ENCODE measurements at regions not wholly inside any gene's neighbourhood (a gene's known extent, or its start where the extent isn't known, plus 50 kb on each side); places are given as distances from the start of the nearest gene placed in this dataset.

GRCh38 chr1:14181191-14181795 lies 417.2 kb upstream of the KAZN start:
- no peak for ATAC-seq (replicated peaks; ENCODE audit: extremely low read depth, poor library complexity, severe bottlenecking)
- Mint-ChIP-seq H3K9me3 (no peaks in the 10 kb centered on the region), H3K27ac (ENCODE audit: low read depth) (no peak overlapping the region), H3K27me3 (peaks cover 71% of the 10 kb centered on the region), H3K36me3 (ENCODE audit: insufficient read depth) (no peaks in the 10 kb centered on the region), H3K4me1 (no peaks in the 10 kb centered on the region), H3K4me3 (no peak overlapping the region)
- no peak for DNase-seq (ENCODE audit: low spot score in 2 of 2)

GRCh38 chr1:14182856-14183255 lies 415.6 kb upstream of the KAZN start:
- Mint-ChIP-seq H3K27ac (ENCODE audit: low read depth) (no peak overlapping the region), H3K9me3 (no peaks in the 10 kb centered on the region), H3K4me3 (no peak overlapping the region), H3K4me1 (no peaks in the 10 kb centered on the region), H3K36me3 (ENCODE audit: insufficient read depth) (no peaks in the 10 kb centered on the region), H3K27me3 (peaks cover 73% of the 10 kb centered on the region)
- DNase-seq (ENCODE audit: low spot score in 2 of 2) (no peak), ATAC-seq (replicated peaks; ENCODE audit: extremely low read depth, poor library complexity, severe bottlenecking) (no peak)

- no peak for ATAC-seq (replicated peaks; ENCODE audit: extremely low read depth, poor library complexity, severe bottlenecking)
- H3K4me1 Mint-ChIP-seq: no peaks in the 10 kb centered on the region
- H3K27me3 Mint-ChIP-seq: peaks cover 68% of the 10 kb centered on the region
- no peak overlapping the region for H3K4me3 Mint-ChIP-seq
- H3K36me3 Mint-ChIP-seq (ENCODE audit: insufficient read depth): no peaks in the 10 kb centered on the region
- no peaks in the 10 kb centered on the region for H3K9me3 Mint-ChIP-seq
- no peak overlapping the region for H3K27ac Mint-ChIP-seq (ENCODE audit: low read depth)
- no peak for DNase-seq (ENCODE audit: low spot score in 2 of 2)
Measured at GRCh38 chr1:14183329-14183728, 415.2 kb upstream of the KAZN start.

- peaks cover 57% of the 10 kb centered on the region for H3K27me3 Mint-ChIP-seq
- no peaks in the 10 kb centered on the region for H3K9me3 Mint-ChIP-seq
- ATAC-seq (replicated peaks; ENCODE audit: extremely low read depth, poor library complexity, severe bottlenecking) (no peak), DNase-seq (ENCODE audit: low spot score in 2 of 2) (no peak)
- H3K4me1 Mint-ChIP-seq: no peaks in the 10 kb centered on the region
- H3K4me3 Mint-ChIP-seq: no peak overlapping the region
- H3K27ac Mint-ChIP-seq (ENCODE audit: low read depth): no peak overlapping the region
- H3K36me3 Mint-ChIP-seq (ENCODE audit: insufficient read depth): no peaks in the 10 kb centered on the region
Measured at GRCh38 chr1:14184454-14184853, 414.0 kb upstream of the KAZN start.

- Mint-ChIP-seq H3K9me3 (no peaks in the 10 kb centered on the region), H3K4me1 (no peaks in the 10 kb centered on the region), H3K36me3 (ENCODE audit: insufficient read depth) (no peaks in the 10 kb centered on the region), H3K27me3 (peaks cover 29% of the 10 kb centered on the region), H3K27ac (ENCODE audit: low read depth) (no peak overlapping the region), H3K4me3 (no peak overlapping the region)
- ATAC-seq (replicated peaks; ENCODE audit: extremely low read depth, poor library complexity, severe bottlenecking) (no peak), DNase-seq (ENCODE audit: low spot score in 2 of 2) (no peak)
Measured at GRCh38 chr1:14189381-14189780, 409.1 kb upstream of the KAZN start.

- Mint-ChIP-seq H3K27me3 (peaks cover 23% of the 10 kb centered on the region), H3K36me3 (ENCODE audit: insufficient read depth) (no peaks in the 10 kb centered on the region), H3K4me1 (no peaks in the 10 kb centered on the region), H3K27ac (ENCODE audit: low read depth) (no peak overlapping the region), H3K4me3 (no peak overlapping the region), H3K9me3 (no peaks in the 10 kb centered on the region)
- ATAC-seq (replicated peaks; ENCODE audit: extremely low read depth, poor library complexity, severe bottlenecking) (no peak), DNase-seq (ENCODE audit: low spot score in 2 of 2) (no peak)
Measured at GRCh38 chr1:14190508-14190907, 408.0 kb upstream of the KAZN start.

- Mint-ChIP-seq H3K27me3 (peaks cover 13% of the 10 kb centered on the region), H3K36me3 (ENCODE audit: insufficient read depth) (no peaks in the 10 kb centered on the region), H3K27ac (ENCODE audit: low read depth) (no peak overlapping the region), H3K9me3 (no peaks in the 10 kb centered on the region), H3K4me3 (no peak overlapping the region), H3K4me1 (no peaks in the 10 kb centered on the region)
- DNase-seq (ENCODE audit: low spot score in 2 of 2) (no peak), ATAC-seq (replicated peaks; ENCODE audit: extremely low read depth, poor library complexity, severe bottlenecking) (no peak)
Measured at GRCh38 chr1:14194511-14194910, 404.0 kb upstream of the KAZN start.

- no peaks in the 10 kb centered on the region for H3K36me3 Mint-ChIP-seq (ENCODE audit: insufficient read depth)
- no peaks in the 10 kb centered on the region for H3K9me3 Mint-ChIP-seq
- DNase-seq (ENCODE audit: low spot score in 2 of 2) (no peak), ATAC-seq (replicated peaks; ENCODE audit: extremely low read depth, poor library complexity, severe bottlenecking) (no peak)
- H3K27me3 Mint-ChIP-seq: peaks cover 11% of the 10 kb centered on the region
- no peak overlapping the region for H3K4me3 Mint-ChIP-seq
- no peak overlapping the region for H3K27ac Mint-ChIP-seq (ENCODE audit: low read depth)
- no peaks in the 10 kb centered on the region for H3K4me1 Mint-ChIP-seq
Measured at GRCh38 chr1:14205066-14205465, 393.4 kb upstream of the KAZN start.

- H3K4me3 Mint-ChIP-seq: no peak overlapping the region
- DNase-seq (ENCODE audit: low spot score in 2 of 2) (no peak), ATAC-seq (replicated peaks; ENCODE audit: extremely low read depth, poor library complexity, severe bottlenecking) (no peak)
- H3K27me3 Mint-ChIP-seq: no peaks in the 10 kb centered on the region
- peaks cover 5% of the 10 kb centered on the region for H3K9me3 Mint-ChIP-seq
- H3K36me3 Mint-ChIP-seq (ENCODE audit: insufficient read depth): peaks cover 2% of the 10 kb centered on the region
- H3K4me1 Mint-ChIP-seq: no peaks in the 10 kb centered on the region
- H3K27ac Mint-ChIP-seq (ENCODE audit: low read depth): no peak overlapping the region
Measured at GRCh38 chr1:14215151-14215550, 383.3 kb upstream of the KAZN start.

- Mint-ChIP-seq H3K4me3 (no peak overlapping the region), H3K4me1 (no peaks in the 10 kb centered on the region), H3K9me3 (peaks cover 5% of the 10 kb centered on the region), H3K36me3 (ENCODE audit: insufficient read depth) (peaks cover 2% of the 10 kb centered on the region), H3K27me3 (no peaks in the 10 kb centered on the region), H3K27ac (ENCODE audit: low read depth) (no peak overlapping the region)
- ATAC-seq (replicated peaks; ENCODE audit: extremely low read depth, poor library complexity, severe bottlenecking) (no peak), DNase-seq (ENCODE audit: low spot score in 2 of 2) (no peak)
Measured at GRCh38 chr1:14217384-14217783, 381.1 kb upstream of the KAZN start.

GRCh38 chr1:14220324-14220723 lies 378.2 kb upstream of the KAZN start:
- DNase-seq (ENCODE audit: low spot score in 2 of 2) (no peak), ATAC-seq (replicated peaks; ENCODE audit: extremely low read depth, poor library complexity, severe bottlenecking) (no peak)
- Mint-ChIP-seq H3K27ac (ENCODE audit: low read depth) (no peak overlapping the region), H3K27me3 (peaks cover 13% of the 10 kb centered on the region), H3K4me3 (no peak overlapping the region), H3K4me1 (no peaks in the 10 kb centered on the region), H3K9me3 (peaks cover 12% of the 10 kb centered on the region), H3K36me3 (ENCODE audit: insufficient read depth) (peaks cover 2% of the 10 kb centered on the region)

- no peak overlapping the region for H3K27ac Mint-ChIP-seq (ENCODE audit: low read depth)
- peaks cover 2% of the 10 kb centered on the region for H3K36me3 Mint-ChIP-seq (ENCODE audit: insufficient read depth)
- H3K27me3 Mint-ChIP-seq: peaks cover 13% of the 10 kb centered on the region
- DNase-seq (ENCODE audit: low spot score in 2 of 2) (no peak), ATAC-seq (replicated peaks; ENCODE audit: extremely low read depth, poor library complexity, severe bottlenecking) (no peak)
- H3K4me3 Mint-ChIP-seq: no peak overlapping the region
- no peaks in the 10 kb centered on the region for H3K4me1 Mint-ChIP-seq
- H3K9me3 Mint-ChIP-seq: peaks cover 12% of the 10 kb centered on the region
Measured at GRCh38 chr1:14220811-14221210, 377.7 kb upstream of the KAZN start.

GRCh38 chr1:14222086-14222485 lies 376.4 kb upstream of the KAZN start:
- Mint-ChIP-seq H3K27ac (ENCODE audit: low read depth) (no peak overlapping the region), H3K4me3 (no peak overlapping the region), H3K27me3 (peaks cover 13% of the 10 kb centered on the region), H3K4me1 (no peaks in the 10 kb centered on the region), H3K36me3 (ENCODE audit: insufficient read depth) (no peaks in the 10 kb centered on the region), H3K9me3 (peaks cover 7% of the 10 kb centered on the region)
- no peak for ATAC-seq (replicated peaks; ENCODE audit: extremely low read depth, poor library complexity, severe bottlenecking)
- no peak for DNase-seq (ENCODE audit: low spot score in 2 of 2)

GRCh38 chr1:14228677-14229076 lies 369.8 kb upstream of the KAZN start:
- DNase-seq (ENCODE audit: low spot score in 2 of 2) (no peak), ATAC-seq (replicated peaks; ENCODE audit: extremely low read depth, poor library complexity, severe bottlenecking) (no peak)
- Mint-ChIP-seq H3K9me3 (peaks cover 3% of the 10 kb centered on the region), H3K36me3 (ENCODE audit: insufficient read depth) (no peaks in the 10 kb centered on the region), H3K4me1 (no peaks in the 10 kb centered on the region), H3K27ac (ENCODE audit: low read depth) (no peak overlapping the region), H3K4me3 (no peak overlapping the region), H3K27me3 (peaks cover 30% of the 10 kb centered on the region)

All from central memory CD8-positive, alpha-beta T cell (primary cell).